GM12891 (cell line): ENCODE measurements at regions not wholly inside any gene's neighbourhood (a gene's known extent, or its start where the extent isn't known, plus 50 kb on each side); places are given as distances from the start of the nearest gene placed in this dataset.

Source experiments
- PAX5 ChIP-seq: IDR thresholded peaks from 2 replicates; pipeline ENCODE4 v1.6.1; 2011; ENCODE audit warnings: low read length, moderate library complexity, mild to moderate bottlenecking; ENCODE audit not compliant: insufficient read depth, severe bottlenecking
- POLR2A ChIP-seq: IDR thresholded peaks from 2 replicates; pipeline ENCODE4 v1.6.1; 2011; ENCODE audit warnings: low read depth, low read length, control low read depth
- POLR2AphosphoS5 ChIP-seq: IDR thresholded peaks from 2 replicates; pipeline ENCODE4 v1.6.1; 2011; ENCODE audit warnings: low read depth, low read length, control low read depth
- POU2F2 ChIP-seq: IDR thresholded peaks from 2 replicates; pipeline ENCODE4 v1.6.1; 2011; ENCODE audit warnings: low read depth, mild to moderate bottlenecking, control low read depth, low read length, moderate library complexity
- SPI1 ChIP-seq: IDR thresholded peaks from 2 replicates; pipeline ENCODE4 v1.6.1; 2011; ENCODE audit warnings: low read depth, low read length, control low read depth
- TAF1 ChIP-seq: IDR thresholded peaks from 2 replicates; pipeline ENCODE4 v1.6.1; 2011; ENCODE audit warnings: low read depth, low read length, control low read depth

GRCh38 chr2:59924346-59924745, 629.1 kb downstream of the BCL11A start:
- no peak for TF ChIP-seq POLR2A
- no peak for TF ChIP-seq POLR2AphosphoS5
- TF ChIP-seq TAF1 = no peak
- TF ChIP-seq SPI1 = no peak
- TF ChIP-seq POU2F2 = no peak
- TF ChIP-seq PAX5 = no peak
